GM12878 (cell line): ENCODE measurements at regions not wholly inside any gene's neighbourhood (a gene's known extent, or its start where the extent isn't known, plus 50 kb on each side); places are given as distances from the start of the nearest gene placed in this dataset.

Source experiments
- BCL3 ChIP-seq: IDR thresholded peaks from 2 replicates; pipeline ENCODE4 v1.6.1; 2011; ENCODE audit warnings: borderline replicate concordance, low read depth, mild to moderate bottlenecking, moderate library complexity, low read length; ENCODE audit not compliant: insufficient read depth, poor library complexity, severe bottlenecking
- BCLAF1 ChIP-seq: fragments of 450-650 bp; IDR thresholded peaks from 2 replicates; pipeline ENCODE4 v1.6.1; 2017; ENCODE audit warnings: antibody characterized with exemption, mild to moderate bottlenecking, moderate library complexity
- CBX5 ChIP-seq: sonication (generic); IDR thresholded peaks from 2 replicates; pipeline ENCODE4 v1.6.1; 2016; ENCODE audit warnings: low read depth, moderate library complexity, mild to moderate bottlenecking, inconsistent platforms
- CHD2 ChIP-seq: IDR thresholded peaks from 2 replicates; pipeline ENCODE4 v1.6.1; 2011; ENCODE audit warnings: low read depth, low read length, improper control_type of control experiment, borderline replicate concordance
- CTCF ChIP-seq, 3 experiments: IDR thresholded peaks in 2 of 3; conservative IDR thresholded peaks in 1 of 3; 2 replicates each; pipeline ENCODE4 v1.5.1; 2011; ENCODE audit warnings: low read depth in 3 of 3, low read length in 3 of 3, mild to moderate bottlenecking in 3 of 3, control low read depth in 2 of 3, moderate library complexity in 2 of 3, inconsistent platforms in 1 of 3, mixed read lengths in 1 of 3; ENCODE audit not compliant: control insufficient read depth in 2 of 3, insufficient read depth in 1 of 3; ENCODE audit errors: extremely low read depth in 1 of 3
- FOXK2 ChIP-seq: fragments of 450-650 bp; IDR thresholded peaks from 2 replicates; pipeline ENCODE4 v1.6.1; 2017; ENCODE audit warnings: mild to moderate bottlenecking, moderate library complexity
- GABPA ChIP-seq: IDR thresholded peaks from 2 replicates; pipeline ENCODE4 v1.6.1; 2014; ENCODE audit warnings: antibody characterized with exemption, low read depth, mild to moderate bottlenecking, inconsistent platforms
- KLF5 ChIP-seq: fragments of 450-650 bp; IDR thresholded peaks from 2 replicates; pipeline ENCODE4 v1.6.1; 2014; ENCODE audit warnings: mild to moderate bottlenecking; ENCODE audit not compliant: partially characterized antibody
- MYC ChIP-seq: IDR thresholded peaks from 2 replicates; pipeline ENCODE4 v1.6.1; 2011; ENCODE audit warnings: mild to moderate bottlenecking, low read length, moderate library complexity, inconsistent platforms; ENCODE audit not compliant: insufficient read depth, insufficient replicate concordance, insufficient read length, severe bottlenecking
- POLR2A ChIP-seq: IDR thresholded peaks from 2 replicates; pipeline ENCODE4 v1.6.1; 2011; ENCODE audit warnings: low read depth, mild to moderate bottlenecking, low read length
- POLR2AphosphoS2 ChIP-seq: IDR thresholded peaks from 2 replicates; pipeline ENCODE4 v1.6.1; 2011; ENCODE audit warnings: low read depth, mild to moderate bottlenecking, low read length, improper control_type of control experiment, moderate library complexity
- SIX5 ChIP-seq: IDR thresholded peaks from 2 replicates; pipeline ENCODE4 v1.6.1; 2011; ENCODE audit warnings: mild to moderate bottlenecking, low read depth, low read length, moderate library complexity; ENCODE audit not compliant: severe bottlenecking
- SMC3 ChIP-seq: IDR thresholded peaks from 2 replicates; pipeline ENCODE4 v1.6.1; 2011; ENCODE audit warnings: low read length, improper control_type of control experiment, borderline replicate concordance
- TAF1 ChIP-seq: IDR thresholded peaks from 2 replicates; pipeline ENCODE4 v1.6.1; 2011; ENCODE audit warnings: mild to moderate bottlenecking, low read depth, low read length, borderline replicate concordance

GRCh38 chr9:105830461-105830860 lies 136.1 kb downstream of the TMEM38B start:
- TF ChIP-seq CTCF (IDR thresholded peaks at IDR 0.05 in 2 of 3, conservative IDR thresholded peaks at IDR 0.05 in 1 of 3; ENCODE audit: control insufficient read depth in 2 of 3, extremely low read depth in 1 of 3, insufficient read depth in 1 of 3, low read depth in 3 of 3, low read length in 3 of 3) (no peak), TAF1 (no peak), BCL3 (no peak), SIX5 (no peak), POLR2A (no peak), GABPA (no peak), MYC (no peak), SMC3 (no peak), KLF5 (no peak), CBX5 (no peak), CHD2 (no peak), BCLAF1 (no peak), POLR2AphosphoS2 (no peak), FOXK2 (no peak)
